OCI-LY3 (cell line): ENCODE measurements at regions not wholly inside any gene's neighbourhood (a gene's known extent, or its start where the extent isn't known, plus 50 kb on each side); places are given as distances from the start of the nearest gene placed in this dataset.

Source experiments
- H2AFZ ChIP-seq: fragments of 200-600, 300-600 bp; shearing (Covaris generic); 2 replicates; pipeline ENCODE4 v1.6.0; 2014; ENCODE audit warnings: antibody characterized with exemption, low read depth, low read length
- H3K27ac ChIP-seq: fragments of 200-600, 300-600 bp; sonication (generic); 2 replicates; pipeline ENCODE4 v1.5.1; 2014; ENCODE audit warnings: mild to moderate bottlenecking, low read length, moderate library complexity, mixed read lengths
- H3K27me3 ChIP-seq: fragments of 200-600, 300-600 bp; sonication (generic); 2 replicates; pipeline ENCODE4 v1.6.1; 2014; ENCODE audit warnings: low read depth, low read length, mixed read lengths
- H3K36me3 ChIP-seq: fragments of 200-600, 300-600 bp; sonication (generic); replicated peaks from 2 replicates; pipeline ENCODE3; 2014; ENCODE audit warnings: low read depth, low read length, mixed read lengths
- H3K4me1 ChIP-seq: fragments of 300-600, 200-600 bp; sonication (generic); 2 replicates; pipeline ENCODE4 v1.6.1; 2014; ENCODE audit warnings: low read length, mixed read lengths
- H3K4me2 ChIP-seq: fragments of 200-600, 300-600 bp; sonication (generic); 2 replicates; pipeline ENCODE4 v1.6.1; 2014; ENCODE audit warnings: low read length, mixed read lengths
- H3K4me3 ChIP-seq: fragments of 300-600, 200-600 bp; sonication (generic); 2 replicates; pipeline ENCODE4 v1.5.1; 2014; ENCODE audit warnings: antibody characterized with exemption, mild to moderate bottlenecking, low read length, moderate library complexity
- H3K79me2 ChIP-seq: fragments of 300-600, 200-600 bp; shearing (Covaris generic); 2 replicates; pipeline ENCODE4 v1.6.1; 2014; ENCODE audit warnings: mild to moderate bottlenecking, low read length, mixed read lengths
- H3K9ac ChIP-seq: fragments of 300-600, 200-600 bp; shearing (Covaris generic); 2 replicates; pipeline ENCODE4 v1.6.0; 2014; ENCODE audit warnings: mild to moderate bottlenecking, low read length, moderate library complexity
- H3K9me3 ChIP-seq: fragments of 200-600, 300-600 bp; shearing (Covaris generic); 2 replicates; pipeline ENCODE4 v1.6.1; 2014; ENCODE audit warnings: low read length, mixed read lengths; ENCODE audit not compliant: insufficient read depth
- H4K20me1 ChIP-seq: fragments of 200-600, 300-600 bp; sonication (generic); 2 replicates; pipeline ENCODE4 v1.6.1; 2016; ENCODE audit warnings: low read length, mixed read lengths; ENCODE audit not compliant: insufficient read depth
- EZH2phosphoT487 ChIP-seq: fragments of 200-600 bp; shearing (Covaris generic); IDR thresholded peaks from 2 replicates; pipeline ENCODE4 v1.6.1; 2018; ENCODE audit warnings: antibody characterized with exemption, mixed run types, low read depth
- TF ChIP-seq, protein P1 (sequence below): fragments of 200-600, 300-600 bp; sonication (generic); IDR thresholded peaks from 2 replicates; pipeline ENCODE4 v1.5.1; 2014; ENCODE audit warnings: antibody characterized with exemption, low read length, low read depth

- Histone ChIP-seq H3K4me3 (no peak overlapping the region), H2AFZ (no peak overlapping the region), H4K20me1 (no peaks in the 10 kb centered on the region), H3K36me3 (no peaks in the 10 kb centered on the region), H3K27me3 (no peaks in the 10 kb centered on the region), H3K9me3 (no peaks in the 10 kb centered on the region), H3K9ac (no peak overlapping the region), H3K27ac (no peak overlapping the region), H3K79me2 (no peaks in the 10 kb centered on the region), H3K4me1 (peaks cover 12% of the 10 kb centered on the region), H3K4me2 (no peak overlapping the region)
- TF ChIP-seq EZH2phosphoT487: no peak
- TF ChIP-seq, protein P1, sequence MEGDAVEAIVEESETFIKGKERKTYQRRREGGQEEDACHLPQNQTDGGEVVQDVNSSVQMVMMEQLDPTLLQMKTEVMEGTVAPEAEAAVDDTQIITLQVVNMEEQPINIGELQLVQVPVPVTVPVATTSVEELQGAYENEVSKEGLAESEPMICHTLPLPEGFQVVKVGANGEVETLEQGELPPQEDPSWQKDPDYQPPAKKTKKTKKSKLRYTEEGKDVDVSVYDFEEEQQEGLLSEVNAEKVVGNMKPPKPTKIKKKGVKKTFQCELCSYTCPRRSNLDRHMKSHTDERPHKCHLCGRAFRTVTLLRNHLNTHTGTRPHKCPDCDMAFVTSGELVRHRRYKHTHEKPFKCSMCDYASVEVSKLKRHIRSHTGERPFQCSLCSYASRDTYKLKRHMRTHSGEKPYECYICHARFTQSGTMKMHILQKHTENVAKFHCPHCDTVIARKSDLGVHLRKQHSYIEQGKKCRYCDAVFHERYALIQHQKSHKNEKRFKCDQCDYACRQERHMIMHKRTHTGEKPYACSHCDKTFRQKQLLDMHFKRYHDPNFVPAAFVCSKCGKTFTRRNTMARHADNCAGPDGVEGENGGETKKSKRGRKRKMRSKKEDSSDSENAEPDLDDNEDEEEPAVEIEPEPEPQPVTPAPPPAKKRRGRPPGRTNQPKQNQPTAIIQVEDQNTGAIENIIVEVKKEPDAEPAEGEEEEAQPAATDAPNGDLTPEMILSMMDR: no peak
Observed at GRCh38 chr3:30974071-30974470, 79.6 kb upstream of the GADL1 start.

GRCh38 chr3:30977592-30977991 lies 83.1 kb upstream of the GADL1 start:
- Histone ChIP-seq H3K9ac (no peak overlapping the region), H3K27ac (no peak overlapping the region), H3K36me3 (no peaks in the 10 kb centered on the region), H2AFZ (no peak overlapping the region), H3K4me2 (no peak overlapping the region), H3K27me3 (no peaks in the 10 kb centered on the region), H3K79me2 (no peaks in the 10 kb centered on the region), H3K4me3 (no peak overlapping the region), H3K4me1 (peaks cover 8% of the 10 kb centered on the region), H4K20me1 (no peaks in the 10 kb centered on the region), H3K9me3 (no peaks in the 10 kb centered on the region)
- TF ChIP-seq EZH2phosphoT487: no peak
- TF ChIP-seq, protein P1: no peak

DNA sequence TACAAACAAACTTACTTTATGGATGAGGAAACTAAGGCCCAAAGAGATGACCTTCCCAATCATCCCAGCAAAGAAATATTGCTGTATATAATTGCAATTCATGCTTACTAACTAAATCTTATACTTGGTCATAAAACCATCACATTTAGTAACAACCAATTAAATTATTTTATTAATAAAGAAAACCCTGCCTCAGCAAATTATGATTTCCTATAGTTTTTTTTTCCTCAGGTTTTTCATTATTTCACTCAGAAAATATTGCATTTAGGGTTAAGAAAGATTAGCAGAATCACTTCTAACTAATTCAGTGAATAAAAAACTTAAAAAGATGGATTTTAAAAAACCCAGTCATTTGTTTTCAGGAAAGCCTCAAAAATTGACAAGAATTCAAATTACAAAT lies 86.5 kb upstream of the GADL1 start:
- no peak overlapping the region for H3K4me2 ChIP-seq
- no peaks in the 10 kb centered on the region for H3K79me2 ChIP-seq
- no peaks in the 10 kb centered on the region for H3K27me3 ChIP-seq

GRCh38 chr3:30982416-30983075 lies 88.1 kb upstream of the GADL1 start:
- peaks cover 19% of the 10 kb centered on the region for H3K4me1 ChIP-seq
- H3K27me3 ChIP-seq: no peaks in the 10 kb centered on the region
- H3K79me2 ChIP-seq: no peaks in the 10 kb centered on the region
- H2AFZ ChIP-seq: no peak overlapping the region
- H3K4me2 ChIP-seq: no peak overlapping the region
- H3K9ac ChIP-seq: no peak overlapping the region
- no peaks in the 10 kb centered on the region for H3K36me3 ChIP-seq
- no peak overlapping the region for H3K4me3 ChIP-seq
- no peaks in the 10 kb centered on the region for H4K20me1 ChIP-seq
- TF ChIP-seq, protein P1: no peak
- no peak for TF ChIP-seq EZH2phosphoT487
- no peaks in the 10 kb centered on the region for H3K9me3 ChIP-seq
- no peak overlapping the region for H3K27ac ChIP-seq

More for the DNA sequence above, 86.5 kb upstream of the GADL1 start:
- H3K4me3 ChIP-seq: no peak overlapping the region
- H3K4me1 ChIP-seq: peaks cover 22% of the 10 kb centered on the region
- TF ChIP-seq, protein P1: no peak
- no peak overlapping the region for H3K9ac ChIP-seq
- H4K20me1 ChIP-seq: no peaks in the 10 kb centered on the region
- H2AFZ ChIP-seq: no peak overlapping the region
- H3K36me3 ChIP-seq: no peaks in the 10 kb centered on the region
- no peaks in the 10 kb centered on the region for H3K9me3 ChIP-seq
- no peak overlapping the region for H3K27ac ChIP-seq
